ENCODE measurements at regions not wholly inside any gene's neighbourhood (a gene's known extent, or its start where the extent isn't known, plus 50 kb on each side); places are given as distances from the start of the nearest gene placed in this dataset.

GRCh38 chr11:109480251-109480650, 58.3 kb downstream of the C11orf87 start:
- TF ChIP-seq, protein P1, sequence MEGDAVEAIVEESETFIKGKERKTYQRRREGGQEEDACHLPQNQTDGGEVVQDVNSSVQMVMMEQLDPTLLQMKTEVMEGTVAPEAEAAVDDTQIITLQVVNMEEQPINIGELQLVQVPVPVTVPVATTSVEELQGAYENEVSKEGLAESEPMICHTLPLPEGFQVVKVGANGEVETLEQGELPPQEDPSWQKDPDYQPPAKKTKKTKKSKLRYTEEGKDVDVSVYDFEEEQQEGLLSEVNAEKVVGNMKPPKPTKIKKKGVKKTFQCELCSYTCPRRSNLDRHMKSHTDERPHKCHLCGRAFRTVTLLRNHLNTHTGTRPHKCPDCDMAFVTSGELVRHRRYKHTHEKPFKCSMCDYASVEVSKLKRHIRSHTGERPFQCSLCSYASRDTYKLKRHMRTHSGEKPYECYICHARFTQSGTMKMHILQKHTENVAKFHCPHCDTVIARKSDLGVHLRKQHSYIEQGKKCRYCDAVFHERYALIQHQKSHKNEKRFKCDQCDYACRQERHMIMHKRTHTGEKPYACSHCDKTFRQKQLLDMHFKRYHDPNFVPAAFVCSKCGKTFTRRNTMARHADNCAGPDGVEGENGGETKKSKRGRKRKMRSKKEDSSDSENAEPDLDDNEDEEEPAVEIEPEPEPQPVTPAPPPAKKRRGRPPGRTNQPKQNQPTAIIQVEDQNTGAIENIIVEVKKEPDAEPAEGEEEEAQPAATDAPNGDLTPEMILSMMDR (IDR thresholded peaks at IDR 0.05): no peak

- TF ChIP-seq, protein P1 (IDR thresholded peaks at IDR 0.05): no peak
These were observed 64.1 kb downstream of the C11orf87 start for GRCh38 chr11:109486129-109486528.

DNA sequence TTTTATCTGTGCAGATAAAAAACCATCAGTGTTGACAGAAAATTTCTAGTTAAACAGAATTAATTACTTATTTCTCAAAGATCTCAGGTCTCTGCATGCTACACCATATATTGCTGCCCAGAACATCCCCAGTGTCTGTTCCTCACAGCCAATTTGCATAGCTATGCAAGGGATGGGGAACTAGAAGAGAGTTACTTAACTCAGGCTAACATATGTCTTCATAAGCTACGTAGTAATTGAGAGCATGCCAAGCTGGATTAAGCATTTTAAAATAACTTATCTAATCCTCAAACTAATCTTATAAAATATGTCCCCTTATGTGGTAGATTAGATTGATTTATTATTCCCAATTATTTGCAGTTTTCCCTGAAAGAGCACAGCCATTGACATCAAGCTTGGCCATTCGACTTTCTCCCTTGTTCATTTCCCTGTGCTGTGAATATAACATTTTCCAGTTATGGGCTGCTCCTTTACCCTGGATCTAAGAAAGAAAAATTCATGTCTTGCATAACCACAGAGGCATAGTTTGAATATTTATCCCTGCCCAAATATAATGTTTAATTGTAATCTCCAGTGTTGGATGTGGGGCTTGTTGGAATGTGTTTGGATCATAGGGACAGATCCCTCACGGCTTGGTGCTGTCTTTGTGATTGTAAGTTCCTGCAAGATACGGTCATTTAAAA, 69.1 kb downstream of the C11orf87 start:
- TF ChIP-seq, protein P1 (IDR thresholded peaks at IDR 0.05): no peak

GRCh38 chr11:109506115-109506514, 84.1 kb downstream of the C11orf87 start:
- TF ChIP-seq, protein P1 (IDR thresholded peaks at IDR 0.05): no peak

GRCh38 chr11:109507331-109507730, 85.3 kb downstream of the C11orf87 start:
- TF ChIP-seq, protein P1 (IDR thresholded peaks at IDR 0.05): no peak

DNA sequence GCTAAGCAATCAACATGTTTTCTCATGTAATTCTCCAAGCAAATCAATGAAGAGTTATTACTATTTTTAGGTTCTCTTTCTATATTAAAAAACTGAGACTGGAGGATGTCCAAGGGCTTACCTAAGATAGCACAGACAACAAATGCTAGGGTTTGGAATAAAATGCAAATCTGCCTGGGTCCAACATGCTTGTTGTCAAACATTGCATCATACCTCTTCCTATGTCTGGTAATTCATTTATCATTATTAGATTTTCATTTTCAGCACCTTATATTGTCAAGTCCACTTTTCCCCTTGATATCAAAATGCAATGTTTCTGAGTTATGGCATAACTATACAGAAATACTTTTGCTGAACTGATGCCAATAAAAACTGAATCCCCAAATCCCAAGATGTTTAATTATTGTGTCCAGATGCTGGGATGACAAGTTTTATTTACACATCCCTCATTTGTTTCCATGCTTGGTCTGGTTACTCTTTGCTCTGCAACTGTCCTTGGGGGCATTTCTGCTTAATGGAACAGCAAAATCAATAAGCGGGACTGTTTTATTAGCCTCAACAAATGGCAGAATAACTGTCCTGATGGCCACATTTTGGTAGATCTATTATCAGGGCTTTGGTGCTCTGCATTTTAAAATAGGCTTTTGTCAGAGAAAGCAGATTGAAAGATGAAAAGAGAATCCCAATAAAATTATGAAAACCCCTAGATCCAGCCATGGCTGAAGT, 86.0 kb downstream of the C11orf87 start:
- TF ChIP-seq, protein P1 (IDR thresholded peaks at IDR 0.05): no peak

DNA sequence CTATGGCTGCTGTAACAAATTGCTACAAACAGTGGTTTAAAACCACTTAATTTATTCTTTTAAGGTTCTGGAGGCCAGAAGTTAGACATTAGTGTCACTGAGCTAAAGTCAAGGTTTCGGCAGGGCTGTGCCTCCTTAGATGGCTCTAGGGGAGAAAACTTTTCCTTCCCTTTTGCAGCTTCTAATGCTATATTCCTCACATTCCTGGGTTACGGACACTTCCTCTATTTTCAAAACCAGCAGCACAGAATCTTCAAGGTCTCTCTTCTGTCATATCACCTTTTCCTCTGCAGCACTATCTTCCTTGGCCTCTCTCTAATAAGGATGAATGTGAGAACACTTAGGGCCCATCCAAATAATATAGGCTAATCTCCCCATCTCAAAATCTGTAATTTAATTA, 87.0 kb downstream of the C11orf87 start:
- TF ChIP-seq, protein P1 (IDR thresholded peaks at IDR 0.05): no peak
